ENCODE measurements at regions not wholly inside any gene's neighbourhood (a gene's known extent, or its start where the extent isn't known, plus 50 kb on each side); places are given as distances from the start of the nearest gene placed in this dataset.
A peak's percentile ranks its signal among the peaks of the same experiment; 100 is the strongest.

- TF ChIP-seq CTCF (IDR thresholded peaks at IDR 0.05): peak in 4 of 6 experiments; percentile 44 to 78 (median 72)
- no peak for TF ChIP-seq POLR2A (IDR thresholded peaks at IDR 0.05)
Measured at GRCh38 chr11:114774599-114775361, 96.5 kb downstream of the NXPE2 start.

Data from Peyer's patch (tissue), 4 donors.